ENCODE measurements at regions not wholly inside any gene's neighbourhood (a gene's known extent, or its start where the extent isn't known, plus 50 kb on each side); places are given as distances from the start of the nearest gene placed in this dataset.

- Histone ChIP-seq H3K4me2 (ENCODE audit: insufficient read depth in 1 of 2, low read depth in 2 of 2, low read length in 2 of 2) (no peak overlapping the region), H3K9ac (replicated peaks in 1 of 4; ENCODE audit: extremely low read depth in 1 of 4, low read depth in 3 of 4, low read length in 3 of 4) (no peak overlapping the region), H3K27ac (ENCODE audit: low read depth, low read length) (no peak overlapping the region), H3K4me3 (ENCODE audit: extremely low read depth in 1 of 4, insufficient read depth in 2 of 4, low read depth in 3 of 4, low read length in 4 of 4) (no peak overlapping the region), H3K36me3 (ENCODE audit: control insufficient read depth in 2 of 4, insufficient read depth in 4 of 4, low read length in 3 of 4) (no peaks in the 10 kb centered on the region), H2BK20ac (ENCODE audit: low read length) (no peak overlapping the region), H2BK15ac (ENCODE audit: low read length) (no peak overlapping the region), H4K91ac (replicated peaks; ENCODE audit: insufficient read length, low read length) (no peak overlapping the region), H3K23me2 (ENCODE audit: low read depth, low read length) (no peaks in the 10 kb centered on the region), H4K20me1 (replicated peaks in 1 of 2; ENCODE audit: control insufficient read depth in 1 of 2, insufficient read depth in 2 of 2, low read length in 2 of 2) (no peaks in the 10 kb centered on the region), H3K23ac (ENCODE audit: insufficient read length) (no peak overlapping the region), H3K56ac (replicated peaks; ENCODE audit: insufficient read length, low read depth, low read length) (no peak overlapping the region), H3K4ac (replicated peaks; ENCODE audit: insufficient read length, low read depth, low read length) (no peak overlapping the region), H2AK5ac (ENCODE audit: low read depth, low read length) (no peak overlapping the region), H2AFZ (ENCODE audit: low read length) (no peak overlapping the region), H2BK5ac (ENCODE audit: low read depth, low read length) (no peak overlapping the region), H3K79me2 (ENCODE audit: control insufficient read depth in 1 of 2, insufficient read depth in 2 of 2, low read length in 2 of 2) (no peaks in the 10 kb centered on the region), H3K9me3 (ENCODE audit: insufficient read depth in 2 of 2, low read depth in 1 of 2, low read length in 1 of 2) (no peaks in the 10 kb centered on the region), H2BK120ac (replicated peaks; ENCODE audit: low read depth, low read length) (no peak overlapping the region), H4K8ac (ENCODE audit: extremely low read depth, insufficient read depth, low read length) (no peak overlapping the region), H4K5ac (ENCODE audit: insufficient read length, low read depth, low read length) (no peak overlapping the region), H2BK12ac (ENCODE audit: low read depth, low read length) (no peak overlapping the region), H3K79me1 (ENCODE audit: low read depth, low read length) (no peaks in the 10 kb centered on the region), H3K18ac (ENCODE audit: extremely low read depth, low read length) (no peak overlapping the region), H3K4me1 (replicated peaks in 1 of 4; ENCODE audit: control insufficient read depth in 3 of 4, insufficient read depth in 4 of 4, low read length in 3 of 4) (peaks cover 0 to 4% (median 0%) of the 10 kb centered on the region in 4 experiments; a peak in 1 of 7 replicates), H3K14ac (ENCODE audit: insufficient read length) (no peak overlapping the region), H3K27me3 (replicated peaks in 1 of 4; ENCODE audit: control insufficient read depth in 3 of 4, extremely low read depth in 1 of 4, insufficient read depth in 3 of 4, low read length in 3 of 4) (no peaks in the 10 kb centered on the region)
- ChIA-PET POLR2A (ENCODE audit: partially characterized antibody) (no interaction called here), CTCF (ENCODE audit: partially characterized antibody) (interaction anchor here (0.6 to 0.9 kb wide), 3 partner anchors 38 to 146 kb away, joined by 3 to 4 read pairs (median 3); no protein-coding TSS in a partner anchor)
- 90% methylated on average over 10 of the region's 10 CpGs; no CpG with 5 or more reads in 1 of the 2 experiments for WGBS, 2 experiments (ENCODE audit: extremely low coverage in 1 of 2, insufficient coverage in 1 of 2, insufficient read length in 1 of 2, insufficient replicate concordance in 2 of 2, low coverage in 1 of 2, low lambda C conversion rate in 2 of 2, missing lambda C conversion rate in 1 of 2)
- no peak for FAIRE-seq
- DNase-seq (ENCODE audit: low read depth in 1 of 2, low spot score in 2 of 2), result no peak
- TF ChIP-seq HDAC2 (IDR thresholded peaks at IDR 0.05; ENCODE audit: borderline replicate concordance in 1 of 2, low read depth in 2 of 2, low read length in 2 of 2) (no peak), NRF1 (IDR thresholded peaks at IDR 0.05; ENCODE audit: low read depth, low read length) (no peak), E2F6 (IDR thresholded peaks at IDR 0.05) (no peak), EP300 (IDR thresholded peaks at IDR 0.05; ENCODE audit: borderline replicate concordance in 1 of 2, low read depth in 2 of 2, low read length in 2 of 2) (no peak), GTF2F1 (IDR thresholded peaks at IDR 0.05; ENCODE audit: borderline replicate concordance, low read depth, low read length) (no peak), RNF2 (IDR thresholded peaks at IDR 0.05; ENCODE audit: borderline replicate concordance, low read depth, low read length, missing control alignments, poor library complexity, severe bottlenecking) (no peak), SIN3A (conservative IDR thresholded peaks at IDR 0.05 in 1 of 2, IDR thresholded peaks at IDR 0.05 in 1 of 2; ENCODE audit: low read depth in 1 of 2, low read length in 2 of 2) (no peak), BRCA1 (IDR thresholded peaks at IDR 0.05; ENCODE audit: low read depth, low read length) (no peak), CTBP2 (IDR thresholded peaks at IDR 0.05; ENCODE audit: borderline replicate concordance, insufficient read depth, insufficient read length, low read length) (no peak), TBP (IDR thresholded peaks at IDR 0.05; ENCODE audit: low read depth, low read length) (no peak), TAF1 (IDR thresholded peaks at IDR 0.05; ENCODE audit: low read depth, low read length) (no peak)
Measured at GRCh38 chr12:114760151-114760877, 76.3 kb upstream of the TBX3 start.

Data from H1 (cell line).